ENCODE measurements at regions not wholly inside any gene's neighbourhood (a gene's known extent, or its start where the extent isn't known, plus 50 kb on each side); places are given as distances from the start of the nearest gene placed in this dataset.
"Not testable (repeated sequence)": the region's sequence is repeated elsewhere in the genome, so short reads cannot be mapped to it uniquely, and the experiment has no call there.

GRCh38 chr4:15294832-15295231 lies 133.0 kb upstream of the C1QTNF7 start:
- DNase-seq: no peak

- no peak for DNase-seq
These were observed 132.2 kb upstream of the C1QTNF7 start for GRCh38 chr4:15295421-15296162.

- DNase-seq: no peak
These were observed 130.5 kb upstream of the C1QTNF7 start for GRCh38 chr4:15297344-15297743.

GRCh38 chr4:15299627-15300026 lies 128.2 kb upstream of the C1QTNF7 start:
- DNase-seq: no peak

GRCh38 chr4:15303052-15303641 lies 124.7 kb upstream of the C1QTNF7 start:
- no peak for DNase-seq

GRCh38 chr4:15314974-15315373 lies 112.9 kb upstream of the C1QTNF7 start:
- no peak for DNase-seq

- DNase-seq: no peak
These were observed 110.6 kb upstream of the C1QTNF7 start for GRCh38 chr4:15317246-15317645.

GRCh38 chr4:15318621-15319348 lies 109.0 kb upstream of the C1QTNF7 start:
- no peak for DNase-seq

- no peak for DNase-seq
These were observed 107.6 kb upstream of the C1QTNF7 start for GRCh38 chr4:15320121-15320678.

- DNase-seq: no peak
These were observed 105.8 kb upstream of the C1QTNF7 start for GRCh38 chr4:15322006-15322405.

- no peak for DNase-seq
These were observed 101.8 kb upstream of the C1QTNF7 start for GRCh38 chr4:15325987-15326386.

- DNase-seq: no peak
These were observed 100.2 kb upstream of the C1QTNF7 start for GRCh38 chr4:15327311-15328298.

- DNase-seq: no peak
These were observed 95.9 kb upstream of the C1QTNF7 start for GRCh38 chr4:15331930-15332329.

GRCh38 chr4:15332377-15332776 lies 95.5 kb upstream of the C1QTNF7 start:
- DNase-seq: no peak

- no peak for DNase-seq
These were observed 93.9 kb upstream of the C1QTNF7 start for GRCh38 chr4:15333692-15334633.

GRCh38 chr4:15336410-15337167 lies 91.2 kb upstream of the C1QTNF7 start:
- DNase-seq: no peak

GRCh38 chr4:15337168-15337657 lies 90.6 kb upstream of the C1QTNF7 start:
- DNase-seq: not testable (repeated sequence)

GRCh38 chr4:15339737-15340136 lies 88.1 kb upstream of the C1QTNF7 start:
- no peak for DNase-seq

GRCh38 chr4:15340332-15340731 lies 87.5 kb upstream of the C1QTNF7 start:
- no peak for DNase-seq

Measured in activated T-cell treated with anti-CD3 and anti-CD28 coated beads, Interleukin-2, amount 50 U/mL, for 1 hour (primary cell).